ENCODE measurements at regions not wholly inside any gene's neighbourhood (a gene's known extent, or its start where the extent isn't known, plus 50 kb on each side); places are given as distances from the start of the nearest gene placed in this dataset.

DNA sequence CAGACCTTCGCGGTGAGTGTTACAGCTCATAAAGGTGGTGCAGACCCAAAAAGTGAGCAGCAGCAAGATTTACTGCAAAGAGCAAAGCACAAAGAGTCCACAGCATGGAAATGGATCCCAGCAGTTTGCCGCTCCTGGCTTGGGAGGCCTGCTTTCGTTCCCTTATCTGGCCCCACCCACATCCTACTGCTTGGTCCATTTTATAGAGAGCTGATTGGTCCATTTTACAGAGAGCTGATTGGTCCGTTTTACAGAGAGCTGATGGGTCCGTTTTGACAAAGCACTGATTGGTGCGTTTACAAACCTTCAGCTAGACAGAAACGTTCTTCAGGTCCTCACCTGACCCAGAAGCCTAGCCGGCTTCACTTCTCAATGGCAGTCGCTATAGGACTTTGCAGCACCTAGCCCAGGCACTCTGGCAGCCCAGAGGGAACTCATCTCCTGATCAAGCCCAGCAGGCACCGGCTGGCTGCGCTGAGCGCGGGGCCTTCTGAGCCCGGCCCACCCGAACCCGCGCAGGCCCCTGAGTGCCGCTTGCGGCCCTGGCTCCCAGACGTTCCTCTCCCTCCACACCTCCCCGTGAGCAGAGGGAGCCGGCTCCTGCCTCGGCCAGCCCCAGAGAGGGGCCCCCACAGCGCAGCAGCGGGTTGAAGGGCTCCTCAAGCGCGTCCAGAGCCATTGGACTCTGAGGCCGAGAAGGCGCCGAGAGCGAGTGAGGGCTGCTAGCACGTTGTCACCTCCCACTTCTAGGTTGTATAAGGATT, 200.3 kb downstream of the LMO4 start:
- H3K4me3 ChIP-seq (ENCODE audit: low read depth, low read length): no peak overlapping the region
- TF ChIP-seq, protein P1, sequence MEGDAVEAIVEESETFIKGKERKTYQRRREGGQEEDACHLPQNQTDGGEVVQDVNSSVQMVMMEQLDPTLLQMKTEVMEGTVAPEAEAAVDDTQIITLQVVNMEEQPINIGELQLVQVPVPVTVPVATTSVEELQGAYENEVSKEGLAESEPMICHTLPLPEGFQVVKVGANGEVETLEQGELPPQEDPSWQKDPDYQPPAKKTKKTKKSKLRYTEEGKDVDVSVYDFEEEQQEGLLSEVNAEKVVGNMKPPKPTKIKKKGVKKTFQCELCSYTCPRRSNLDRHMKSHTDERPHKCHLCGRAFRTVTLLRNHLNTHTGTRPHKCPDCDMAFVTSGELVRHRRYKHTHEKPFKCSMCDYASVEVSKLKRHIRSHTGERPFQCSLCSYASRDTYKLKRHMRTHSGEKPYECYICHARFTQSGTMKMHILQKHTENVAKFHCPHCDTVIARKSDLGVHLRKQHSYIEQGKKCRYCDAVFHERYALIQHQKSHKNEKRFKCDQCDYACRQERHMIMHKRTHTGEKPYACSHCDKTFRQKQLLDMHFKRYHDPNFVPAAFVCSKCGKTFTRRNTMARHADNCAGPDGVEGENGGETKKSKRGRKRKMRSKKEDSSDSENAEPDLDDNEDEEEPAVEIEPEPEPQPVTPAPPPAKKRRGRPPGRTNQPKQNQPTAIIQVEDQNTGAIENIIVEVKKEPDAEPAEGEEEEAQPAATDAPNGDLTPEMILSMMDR (IDR thresholded peaks at IDR 0.05; ENCODE audit: insufficient read depth, low read length): no peak
- no peak for DNase-seq (ENCODE audit: low read depth)

- TF ChIP-seq, protein P1 (IDR thresholded peaks at IDR 0.05; ENCODE audit: insufficient read depth, low read length): no peak
- no peak overlapping the region for H3K4me3 ChIP-seq (ENCODE audit: low read depth, low read length)
- DNase-seq (ENCODE audit: low read depth): no peak
These were observed 201.5 kb downstream of the LMO4 start for GRCh38 chr1:87530042-87530807.

DNA sequence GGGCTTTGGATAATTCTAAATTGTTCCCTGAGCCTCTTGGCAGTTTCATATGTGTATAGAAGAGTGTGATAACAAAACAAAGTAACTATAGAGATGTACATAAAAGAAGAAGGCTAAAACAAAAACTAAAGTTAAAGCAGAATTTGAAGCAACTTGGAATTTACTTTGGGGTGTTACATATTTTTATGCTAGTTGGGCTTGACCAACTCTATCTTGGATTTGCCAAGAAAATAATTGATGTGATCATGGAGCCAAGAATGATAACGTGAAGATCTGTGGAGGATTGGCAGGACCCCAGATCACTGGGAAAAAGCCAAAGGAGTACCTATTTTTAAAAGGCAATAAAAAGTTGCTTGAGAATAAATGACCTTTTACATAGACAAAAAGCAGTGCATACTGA, 206.9 kb downstream of the LMO4 start:
- H3K4me3 ChIP-seq (ENCODE audit: low read depth, low read length): no peak overlapping the region
- peak; percentile 18 for DNase-seq (ENCODE audit: low read depth)
- TF ChIP-seq, protein P1 (IDR thresholded peaks at IDR 0.05; ENCODE audit: insufficient read depth, low read length): no peak

DNA sequence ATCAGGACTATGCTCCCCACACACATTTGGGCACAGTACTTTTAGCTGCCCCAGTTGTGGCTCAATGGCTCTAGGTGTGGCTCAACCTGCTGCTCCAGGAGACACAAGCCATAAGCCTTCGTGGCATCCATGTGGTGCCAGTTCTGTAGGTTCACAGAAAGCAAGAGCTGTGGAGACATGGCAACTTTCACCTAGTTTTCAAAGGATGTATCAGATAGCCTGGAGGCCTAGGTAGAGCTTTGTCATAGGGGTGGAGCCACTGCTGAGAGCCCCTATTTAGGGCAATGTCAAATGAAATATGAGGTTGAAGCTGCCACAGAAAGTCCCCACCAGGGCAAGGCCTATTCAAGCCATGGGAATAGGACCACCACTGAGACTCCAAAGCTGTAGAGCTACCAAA, 210.5 kb downstream of the LMO4 start:
- TF ChIP-seq, protein P1 (IDR thresholded peaks at IDR 0.05; ENCODE audit: insufficient read depth, low read length): no peak

DNA sequence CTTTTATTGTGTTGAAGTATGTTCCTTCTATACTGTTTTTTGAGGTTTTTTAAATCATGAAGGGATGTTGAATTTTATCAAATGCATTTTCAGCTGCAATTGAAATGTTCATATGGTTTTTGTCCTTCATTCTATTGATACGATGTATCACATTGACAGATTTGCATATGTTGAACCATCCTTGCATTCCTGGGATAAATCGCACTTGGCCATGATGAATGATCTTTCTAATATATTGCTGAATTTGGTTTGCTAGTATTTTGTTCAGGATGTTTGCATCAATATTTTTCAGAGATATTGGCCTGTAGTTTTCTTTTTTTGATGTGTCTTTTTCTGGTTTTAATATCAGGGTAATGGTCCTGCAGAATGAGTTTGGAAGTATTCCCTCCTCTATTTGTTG, 214.0 kb downstream of the LMO4 start:
- H3K4me3 ChIP-seq (ENCODE audit: low read depth, low read length): no peak overlapping the region
- TF ChIP-seq, protein P1 (IDR thresholded peaks at IDR 0.05; ENCODE audit: insufficient read depth, low read length): no peak
- no peak for DNase-seq (ENCODE audit: low read depth)

More for the DNA sequence above, 210.5 kb downstream of the LMO4 start:
- H3K4me3 ChIP-seq (ENCODE audit: low read depth, low read length): no peak overlapping the region
- no peak for DNase-seq (ENCODE audit: low read depth)

DNA sequence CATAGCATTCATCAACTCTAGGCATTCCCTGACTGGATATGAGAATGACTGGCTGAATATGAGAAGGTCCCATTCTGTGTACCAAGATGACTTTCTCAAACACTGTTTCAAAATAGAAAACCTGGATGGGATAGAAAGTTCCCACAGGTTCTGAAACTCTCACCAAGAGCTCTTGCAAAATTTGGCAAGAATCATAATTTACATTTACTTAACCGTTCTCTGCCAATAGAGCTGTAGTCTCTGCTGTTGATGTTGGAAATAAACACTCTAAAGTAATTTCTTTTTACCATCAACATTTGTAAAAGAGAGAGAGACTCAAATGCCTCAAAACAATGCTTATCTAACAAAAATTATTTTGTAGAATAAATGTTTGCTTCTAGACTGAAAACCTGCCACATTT, 221.1 kb downstream of the LMO4 start:
- peak; percentile 5 for DNase-seq (ENCODE audit: low read depth)
- no peak overlapping the region for H3K4me3 ChIP-seq (ENCODE audit: low read depth, low read length)
- TF ChIP-seq, protein P1 (IDR thresholded peaks at IDR 0.05; ENCODE audit: insufficient read depth, low read length): no peak
